Activated T-cell treated with anti-CD3 and anti-CD28 coated beads, Interleukin-2, amount 50 U/mL, for 72 hours (primary cell): ENCODE measurements at regions not wholly inside any gene's neighbourhood (a gene's known extent, or its start where the extent isn't known, plus 50 kb on each side); places are given as distances from the start of the nearest gene placed in this dataset.
"Not testable (repeated sequence)": the region's sequence is repeated elsewhere in the genome, so short reads cannot be mapped to it uniquely, and the experiment has no call there.

ENCODE experiments used
- ATAC-seq, 2 donors: fragments of 150-1000 bp; cut with Tn5 transposase; replicated peaks in 1 of 2; 2 replicates each; pipeline ENCODE4 v1.10.0; 2021; ENCODE audit warnings: moderate library complexity in 2 of 2, mild to moderate bottlenecking in 1 of 2
- DNase-seq, 2 donors: peaks; one replicate each; pipeline ENCODE4 v3.0.0; 2021 to 2022; ENCODE audit warnings: mixed read lengths in 1 of 2
- H3K27ac Mint-ChIP-seq: one replicate; pipeline ENCODE4 v1.8.0; 2022; ENCODE audit warnings: mild to moderate bottlenecking, moderate library complexity, mixed read lengths
- H3K27me3 Mint-ChIP-seq: one replicate; pipeline ENCODE4 v1.8.0; 2022; ENCODE audit warnings: low read depth, mixed read lengths
- H3K36me3 Mint-ChIP-seq, 2 donors: one replicate each; pipeline ENCODE4 v1.8.0; 2022; ENCODE audit warnings: mixed read lengths in 2 of 2, mild to moderate bottlenecking in 1 of 2; ENCODE audit not compliant: insufficient read depth in 2 of 2
- H3K4me1 Mint-ChIP-seq: one replicate; pipeline ENCODE4 v1.8.0; 2022; ENCODE audit warnings: low read depth, mixed read lengths
- H3K4me3 Mint-ChIP-seq, 2 donors: one replicate each; pipeline ENCODE4 v1.8.0; 2022; ENCODE audit warnings: mild to moderate bottlenecking in 2 of 2, mixed read lengths in 2 of 2, moderate library complexity in 2 of 2
- H3K9me3 Mint-ChIP-seq, 2 donors: one replicate each; pipeline ENCODE4 v1.8.0; 2022; ENCODE audit warnings: mixed read lengths in 2 of 2

GRCh38 chr17:27365329-27365945 lies 71.5 kb downstream of the WSB1 start:
- H3K4me1 Mint-ChIP-seq, H3K27me3 Mint-ChIP-seq, H3K9me3 Mint-ChIP-seq, H3K27ac Mint-ChIP-seq, ATAC-seq, H3K4me3 Mint-ChIP-seq, H3K36me3 Mint-ChIP-seq, DNase-seq: not testable (repeated sequence)

- H3K9me3 Mint-ChIP-seq, result peaks cover 2% of the 10 kb centered on the region in 2 donors
- DNase-seq, result no peak
- peaks cover 1% of the 10 kb centered on the region for H3K27me3 Mint-ChIP-seq
- no peak overlapping the region for H3K4me3 Mint-ChIP-seq
- peaks cover 0 to 4% of the 10 kb centered on the region in 2 donors for H3K36me3 Mint-ChIP-seq
- no peaks in the 10 kb centered on the region for H3K4me1 Mint-ChIP-seq
- no peak for ATAC-seq
- no peak overlapping the region for H3K27ac Mint-ChIP-seq
Observed at GRCh38 chr17:27366437-27366836, 72.5 kb downstream of the WSB1 start.

- no peak for DNase-seq
- Mint-ChIP-seq H3K4me3 (no peak overlapping the region), H3K27ac (no peak overlapping the region), H3K27me3 (peaks cover 10% of the 10 kb centered on the region), H3K36me3 (peaks cover 3 to 9% of the 10 kb centered on the region in 2 donors), H3K4me1 (no peaks in the 10 kb centered on the region), H3K9me3 (peaks cover 2 to 6% of the 10 kb centered on the region in 2 donors)
- ATAC-seq, result no peak
Observed at GRCh38 chr17:27367121-27367981, 73.4 kb downstream of the WSB1 start.

GRCh38 chr17:27368151-27368795 lies 74.4 kb downstream of the WSB1 start:
- no peaks in the 10 kb centered on the region for H3K4me1 Mint-ChIP-seq
- H3K4me3 Mint-ChIP-seq, result no peak overlapping the region
- ATAC-seq, result no peak
- H3K36me3 Mint-ChIP-seq, result peaks cover 7 to 18% of the 10 kb centered on the region in 2 donors
- H3K9me3 Mint-ChIP-seq, result peaks cover 6 to 10% of the 10 kb centered on the region in 2 donors
- no peak for DNase-seq
- H3K27ac Mint-ChIP-seq, result no peak overlapping the region
- H3K27me3 Mint-ChIP-seq, result peaks cover 19% of the 10 kb centered on the region

GRCh38 chr17:27368980-27369379 lies 75.1 kb downstream of the WSB1 start:
- no peak for DNase-seq
- H3K4me1 Mint-ChIP-seq, result no peaks in the 10 kb centered on the region
- ATAC-seq, result no peak
- H3K36me3 Mint-ChIP-seq, result peaks cover 9 to 22% of the 10 kb centered on the region in 2 donors
- peaks cover 22% of the 10 kb centered on the region for H3K27me3 Mint-ChIP-seq
- no peak overlapping the region for H3K4me3 Mint-ChIP-seq
- H3K27ac Mint-ChIP-seq, result no peak overlapping the region
- peaks cover 9 to 12% of the 10 kb centered on the region in 2 donors for H3K9me3 Mint-ChIP-seq

GRCh38 chr17:27370776-27371175 lies 76.9 kb downstream of the WSB1 start:
- Mint-ChIP-seq H3K4me3 (no peak overlapping the region), H3K36me3 (peaks cover 9 to 31% of the 10 kb centered on the region in 2 donors), H3K9me3 (peaks cover 9 to 20% of the 10 kb centered on the region in 2 donors), H3K4me1 (no peaks in the 10 kb centered on the region), H3K27me3 (peaks cover 37% of the 10 kb centered on the region), H3K27ac (no peak overlapping the region)
- ATAC-seq (no peak), DNase-seq (no peak)

GRCh38 chr17:27373695-27374094 lies 79.8 kb downstream of the WSB1 start:
- peaks cover 9 to 31% of the 10 kb centered on the region in 2 donors for H3K36me3 Mint-ChIP-seq
- peaks cover 9 to 20% of the 10 kb centered on the region in 2 donors for H3K9me3 Mint-ChIP-seq
- not testable (repeated sequence) for H3K4me3 Mint-ChIP-seq, H3K27ac Mint-ChIP-seq, DNase-seq, H3K4me1 Mint-ChIP-seq, ATAC-seq
- peaks cover 47% of the 10 kb centered on the region for H3K27me3 Mint-ChIP-seq

GRCh38 chr17:27376637-27377547 lies 79.4 kb upstream of the KSR1 start:
- H3K4me1 Mint-ChIP-seq, result peaks cover 14% of the 10 kb centered on the region
- H3K9me3 Mint-ChIP-seq, result peaks cover 7 to 15% of the 10 kb centered on the region in 2 donors
- no peak for DNase-seq
- ATAC-seq, result no peak
- H3K27me3 Mint-ChIP-seq, result peaks cover 65% of the 10 kb centered on the region
- no peak overlapping the region for H3K27ac Mint-ChIP-seq
- no peak overlapping the region for H3K4me3 Mint-ChIP-seq
- peaks cover 7 to 23% of the 10 kb centered on the region in 2 donors for H3K36me3 Mint-ChIP-seq

GRCh38 chr17:27378482-27379175 lies 77.6 kb upstream of the KSR1 start:
- peaks cover 59% of the 10 kb centered on the region for H3K27me3 Mint-ChIP-seq
- H3K27ac Mint-ChIP-seq, result no peak overlapping the region
- DNase-seq (no peak), ATAC-seq (no peak)
- no peak overlapping the region for H3K4me3 Mint-ChIP-seq
- H3K9me3 Mint-ChIP-seq, result peaks cover 0 to 8% of the 10 kb centered on the region in 2 donors
- H3K4me1 Mint-ChIP-seq, result peaks cover 14% of the 10 kb centered on the region
- H3K36me3 Mint-ChIP-seq, result peaks cover 0 to 9% of the 10 kb centered on the region in 2 donors

- ATAC-seq (no peak), DNase-seq (no peak)
- Mint-ChIP-seq H3K27ac (no peak overlapping the region), H3K4me3 (no peak overlapping the region), H3K9me3 (peaks cover 0 to 3% of the 10 kb centered on the region in 2 donors), H3K4me1 (peaks cover 14% of the 10 kb centered on the region), H3K36me3 (peaks cover 0 to 6% of the 10 kb centered on the region in 2 donors), H3K27me3 (peaks cover 51% of the 10 kb centered on the region)
Observed at GRCh38 chr17:27379888-27380533, 76.2 kb upstream of the KSR1 start.

GRCh38 chr17:27380551-27380950 lies 75.7 kb upstream of the KSR1 start:
- ATAC-seq, result peak in 1 of 2 donors; percentile 5
- Mint-ChIP-seq H3K4me3 (no peak overlapping the region), H3K4me1 (peaks cover 14% of the 10 kb centered on the region), H3K27me3 (peaks cover 46% of the 10 kb centered on the region), H3K27ac (no peak overlapping the region), H3K9me3 (no peaks in the 10 kb centered on the region), H3K36me3 (peaks cover 0 to under 1% of the 10 kb centered on the region in 2 donors)
- DNase-seq, result no peak
